Left ventricle myocardium superior (tissue), 1 donor: ENCODE measurements at regions not wholly inside any gene's neighbourhood (a gene's known extent, or its start where the extent isn't known, plus 50 kb on each side); places are given as distances from the start of the nearest gene placed in this dataset.
A peak's percentile ranks its signal among the peaks of the same experiment; 100 is the strongest.
"Not testable (repeated sequence)": the region's sequence is repeated elsewhere in the genome, so short reads cannot be mapped to it uniquely, and the experiment has no call there.

ENCODE experiments used
- ATAC-seq: fragments of 200-7000 bp; cut with Tn5 transposase; one replicate; pipeline ENCODE4 v1.9.1; 2020; ENCODE audit warnings: mild to moderate bottlenecking, moderate library complexity
- DNase-seq: peaks from one replicate; pipeline ENCODE4 v3.0.0-alpha.2; 2020
- intact Hi-C: fragments of 100-400 bp; cut with micrococcal nuclease; formaldehyde crosslinking; loops from one replicate; pipeline ENCODE4 v1.11.0; 2022
- donor health status: DM: no; HTN: yes; CAD: no; lungs with severe emphysema.

- ATAC-seq (no peak), DNase-seq (no peak)
- intact Hi-C loops: no loop called here
Measured at GRCh38 chr16:26809461-26809860, 257.3 kb upstream of the C16orf82 start.

- ATAC-seq (no peak), DNase-seq (no peak)
- intact Hi-C loops: no loop called here
Measured at GRCh38 chr16:26816266-26816665, 250.5 kb upstream of the C16orf82 start.

- no peak for DNase-seq
- ATAC-seq: no peak
- intact Hi-C loops: no loop called here
Measured at GRCh38 chr16:26816885-26817571, 249.7 kb upstream of the C16orf82 start.

GRCh38 chr16:26818393-26818792 is 248.3 kb upstream of the C16orf82 start:
- ATAC-seq: no peak
- intact Hi-C loops: no loop called here
- DNase-seq: no peak

- ATAC-seq: no peak
- DNase-seq: no peak
- intact Hi-C loops: no loop called here
Measured at GRCh38 chr16:26824469-26824868, 242.3 kb upstream of the C16orf82 start.

GRCh38 chr16:26826500-26826899 is 240.2 kb upstream of the C16orf82 start:
- ATAC-seq: no peak

GRCh38 chr16:26827386-26827785 is 239.3 kb upstream of the C16orf82 start:
- intact Hi-C loops: no loop called here
- DNase-seq (no peak), ATAC-seq (no peak)

More at GRCh38 chr16:26826500-26826899, 240.2 kb upstream of the C16orf82 start:
- intact Hi-C loops: no loop called here
- DNase-seq: no peak

GRCh38 chr16:26830428-26831127 is 236.1 kb upstream of the C16orf82 start:
- ATAC-seq: peak; percentile 55
- intact Hi-C loops: no loop called here
- DNase-seq: no peak

GRCh38 chr16:26836114-26836513 is 230.6 kb upstream of the C16orf82 start:
- DNase-seq, intact Hi-C loops, ATAC-seq: not testable (repeated sequence)

GRCh38 chr16:26838931-26839330 is 227.8 kb upstream of the C16orf82 start:
- ATAC-seq (no peak), DNase-seq (no peak)
- intact Hi-C loops: no loop called here

- intact Hi-C loops: no loop called here
- no peak for DNase-seq
- no peak for ATAC-seq
Measured at GRCh38 chr16:26840691-26841090, 226.0 kb upstream of the C16orf82 start.

- DNase-seq (no peak), ATAC-seq (no peak)
- intact Hi-C loops: no loop called here
Measured at GRCh38 chr16:26856271-26856670, 210.5 kb upstream of the C16orf82 start.

- ATAC-seq: no peak
- intact Hi-C loops: no loop called here
- DNase-seq: no peak
Measured at GRCh38 chr16:26856791-26857190, 209.9 kb upstream of the C16orf82 start.

- DNase-seq (no peak), ATAC-seq (no peak)
- intact Hi-C loops: no loop called here
Measured at GRCh38 chr16:26857371-26857770, 209.4 kb upstream of the C16orf82 start.

GRCh38 chr16:26860506-26860905 is 206.2 kb upstream of the C16orf82 start:
- ATAC-seq: no peak
- no peak for DNase-seq
- intact Hi-C loops: no loop called here

GRCh38 chr16:26863931-26864330 is 202.8 kb upstream of the C16orf82 start:
- no peak for DNase-seq
- no peak for ATAC-seq
- intact Hi-C loops: no loop called here

GRCh38 chr16:26874318-26874717 is 192.4 kb upstream of the C16orf82 start:
- ATAC-seq, DNase-seq, intact Hi-C loops: not testable (repeated sequence)

GRCh38 chr16:26877421-26877820 is 189.3 kb upstream of the C16orf82 start:
- no peak for DNase-seq
- no peak for ATAC-seq
- intact Hi-C loops: no loop called here

GRCh38 chr16:26885674-26886073 is 181.1 kb upstream of the C16orf82 start:
- ATAC-seq (no peak), DNase-seq (no peak)
- intact Hi-C loops: no loop called here

GRCh38 chr16:26889740-26890139 is 177.0 kb upstream of the C16orf82 start:
- intact Hi-C loops: no loop called here
- ATAC-seq: no peak
- DNase-seq: no peak

- ATAC-seq (no peak), DNase-seq (no peak)
- intact Hi-C loops: no loop called here
Measured at GRCh38 chr16:26898200-26898599, 168.5 kb upstream of the C16orf82 start.
